ENCODE measurements at regions not wholly inside any gene's neighbourhood (a gene's known extent, or its start where the extent isn't known, plus 50 kb on each side); places are given as distances from the start of the nearest gene placed in this dataset.
A peak's percentile ranks its signal among the peaks of the same experiment; 100 is the strongest.

DNA sequence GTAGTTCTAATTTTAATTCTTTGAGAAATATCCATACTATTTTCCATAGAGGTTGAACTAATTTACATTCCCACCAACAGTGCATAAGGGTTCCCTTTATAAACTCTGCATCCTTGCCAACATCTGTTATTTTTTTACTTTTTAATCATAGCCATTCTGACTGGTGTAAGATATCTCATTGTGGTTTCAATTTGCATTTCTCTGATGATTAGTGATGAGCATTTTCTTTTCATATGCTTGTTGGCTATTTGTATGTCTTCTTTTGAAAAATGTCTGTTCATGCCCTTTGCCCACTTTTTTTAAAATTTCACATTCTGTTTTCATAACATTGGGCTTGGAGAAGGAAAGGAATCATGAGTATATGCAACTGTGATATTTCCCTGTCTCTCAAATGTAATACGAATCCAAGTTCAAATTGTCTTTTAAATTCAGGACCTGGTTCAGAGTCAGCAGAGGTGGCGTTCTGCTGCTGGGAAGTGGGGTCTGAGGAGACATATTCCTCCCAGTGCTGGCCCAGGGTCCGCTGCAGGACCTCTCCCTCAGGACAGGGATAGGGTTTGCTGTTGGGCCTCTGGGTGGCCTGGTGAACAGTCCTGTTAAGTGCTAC lies 81.2 kb upstream of the ETV6 start:
- no peak for DNase-seq (ENCODE audit: low read depth, low spot score)

DNA sequence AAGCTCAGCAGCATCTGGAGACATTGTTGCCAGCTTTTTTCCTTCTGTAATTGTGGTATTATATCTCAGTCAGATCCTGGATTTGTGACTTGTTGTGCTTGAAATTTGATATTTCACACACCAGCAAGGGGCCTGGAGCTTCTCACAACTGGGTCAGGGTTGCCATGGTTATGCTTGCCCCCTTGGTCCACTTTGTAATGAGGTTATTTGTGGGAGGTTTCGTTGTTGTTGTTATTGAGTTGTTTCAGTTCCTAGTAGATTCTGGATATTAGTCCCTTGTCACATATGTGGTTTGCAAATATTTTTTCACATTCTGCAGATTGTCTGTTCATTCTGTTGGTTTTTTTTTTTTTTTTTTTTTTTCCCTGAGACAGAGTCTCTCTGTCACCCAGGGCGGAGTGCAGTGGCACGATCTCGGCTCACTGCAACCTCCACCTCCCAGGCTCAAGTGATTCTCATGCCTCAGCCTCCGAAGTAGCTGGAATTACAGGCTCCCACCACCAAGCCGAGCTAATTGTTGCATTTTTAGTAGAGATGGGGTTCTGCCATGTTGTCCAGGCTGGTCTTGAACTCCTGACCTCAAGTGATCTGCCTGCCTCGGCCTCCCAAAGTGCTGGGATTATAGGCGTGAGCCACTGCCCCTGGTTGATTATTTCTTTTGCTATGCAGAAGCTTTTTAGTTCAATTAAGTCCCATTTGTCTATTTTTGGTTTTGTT lies 80.6 kb upstream of the ETV6 start:
- no peak for DNase-seq (ENCODE audit: low read depth, low spot score)

DNA sequence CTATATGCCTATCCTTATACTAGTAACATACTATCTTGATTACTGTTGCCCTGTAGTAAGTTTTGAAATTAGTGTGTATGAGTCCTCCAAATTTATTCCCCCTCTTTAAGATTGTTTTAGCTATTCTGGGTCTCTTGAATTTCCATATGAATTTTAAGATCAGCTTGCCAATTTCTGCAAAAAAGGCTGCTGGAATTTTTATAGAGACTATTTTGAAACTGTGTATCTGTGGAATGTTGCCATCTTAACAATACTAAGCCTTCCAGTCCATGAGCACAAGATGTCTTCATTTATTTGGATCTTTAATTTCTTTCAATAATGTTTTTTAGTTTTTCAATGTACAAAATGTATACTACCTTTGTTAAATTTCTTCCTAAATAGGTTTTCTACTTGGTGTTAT lies 79.8 kb upstream of the ETV6 start:
- no peak for DNase-seq (ENCODE audit: low read depth, low spot score)

DNA sequence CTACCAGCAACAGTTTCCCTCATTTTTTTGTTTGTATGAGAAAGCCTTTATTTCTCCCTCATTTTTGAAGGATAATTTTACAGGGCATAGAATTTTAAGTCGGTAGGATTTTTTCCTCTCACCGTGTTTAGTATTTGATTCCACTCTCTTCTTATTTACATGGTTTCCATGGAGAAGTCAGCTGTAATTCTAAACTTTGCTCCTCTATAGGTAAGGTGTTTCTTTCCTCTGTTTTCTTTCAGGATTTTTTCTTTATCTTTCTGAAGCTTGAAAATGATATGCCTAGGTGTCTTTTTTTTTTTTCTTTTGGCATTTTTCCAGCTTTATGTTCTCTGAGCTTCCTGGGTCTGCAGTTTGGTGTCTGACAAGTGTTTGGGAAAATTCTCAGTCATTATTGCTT lies 75.6 kb upstream of the ETV6 start:
- DNase-seq (ENCODE audit: low read depth, low spot score), result no peak

DNA sequence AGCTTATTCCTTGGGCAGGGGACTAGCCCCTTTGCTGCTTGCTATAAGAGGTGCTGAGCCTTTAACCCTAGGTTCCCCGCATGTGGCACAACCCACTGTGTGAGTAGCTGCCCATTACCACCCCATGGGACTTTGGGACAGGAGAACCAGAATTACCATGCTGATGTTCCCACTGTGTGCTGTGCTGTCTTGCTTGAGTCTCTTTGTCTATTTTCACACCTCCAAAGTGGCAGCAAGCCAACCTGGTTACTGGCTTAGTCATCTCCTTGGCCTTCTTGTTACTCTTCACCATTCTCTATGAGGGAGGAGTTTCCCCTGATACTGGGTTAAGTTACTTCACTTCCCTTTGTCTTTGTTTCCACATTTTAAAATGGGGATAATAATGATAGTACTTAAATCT lies 73.4 kb upstream of the ETV6 start:
- peak; percentile 71 for DNase-seq (ENCODE audit: low read depth, low spot score)

DNA sequence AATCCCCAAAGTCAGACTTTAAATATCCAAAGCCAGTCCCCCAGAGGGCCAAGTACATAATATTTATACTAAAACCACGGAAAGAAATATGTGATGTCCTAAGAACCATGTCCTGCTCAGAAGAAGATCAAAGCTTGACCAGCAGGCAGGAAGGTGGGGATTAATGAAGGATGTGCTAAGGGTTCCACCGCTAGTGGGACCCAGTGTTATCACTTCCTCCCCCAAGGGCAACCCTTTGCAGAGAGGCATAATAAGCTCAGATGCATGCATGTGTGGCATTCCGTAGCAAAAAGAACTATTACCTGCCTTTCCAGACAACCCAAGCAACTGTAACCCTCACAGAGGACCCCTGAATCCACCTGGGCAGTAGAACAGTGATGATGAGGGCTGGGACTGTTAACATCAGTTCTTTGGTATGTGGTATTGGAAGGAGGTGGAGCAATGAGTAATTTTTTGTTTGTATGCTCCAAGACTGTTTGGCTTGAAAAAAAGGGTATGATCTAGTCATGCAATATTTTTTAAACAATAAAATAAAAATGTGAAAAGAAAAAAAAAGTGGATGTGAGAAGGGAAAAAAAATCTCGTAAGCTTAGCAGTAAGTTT lies 71.7 kb upstream of the ETV6 start:
- no peak for DNase-seq (ENCODE audit: low read depth, low spot score)

DNA sequence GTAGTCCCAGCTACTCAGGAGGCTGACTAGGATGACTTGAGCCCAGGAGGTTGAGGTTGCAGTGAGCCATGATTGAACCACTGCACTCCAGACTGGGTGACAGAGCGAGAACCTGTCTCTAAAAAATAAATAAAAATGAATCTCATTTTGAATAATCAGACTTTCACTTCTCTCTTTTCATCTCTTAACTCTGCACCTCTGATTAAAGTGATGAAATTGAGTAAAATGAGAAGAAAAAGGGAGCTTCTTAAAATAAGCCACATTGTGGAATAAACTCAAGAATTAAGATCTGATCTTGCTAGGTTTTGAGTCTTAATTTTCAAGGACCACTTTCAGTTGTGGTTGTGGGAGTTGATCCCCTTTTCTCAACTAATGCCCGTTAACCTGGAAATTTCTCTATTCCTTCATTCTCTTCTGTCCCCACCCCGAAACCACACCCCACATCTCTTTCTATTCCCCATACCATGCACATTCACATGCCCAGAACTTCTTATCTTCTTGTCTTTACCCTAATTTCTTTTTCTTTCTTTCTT lies 70.9 kb upstream of the ETV6 start:
- no peak for DNase-seq (ENCODE audit: low read depth, low spot score)

DNA sequence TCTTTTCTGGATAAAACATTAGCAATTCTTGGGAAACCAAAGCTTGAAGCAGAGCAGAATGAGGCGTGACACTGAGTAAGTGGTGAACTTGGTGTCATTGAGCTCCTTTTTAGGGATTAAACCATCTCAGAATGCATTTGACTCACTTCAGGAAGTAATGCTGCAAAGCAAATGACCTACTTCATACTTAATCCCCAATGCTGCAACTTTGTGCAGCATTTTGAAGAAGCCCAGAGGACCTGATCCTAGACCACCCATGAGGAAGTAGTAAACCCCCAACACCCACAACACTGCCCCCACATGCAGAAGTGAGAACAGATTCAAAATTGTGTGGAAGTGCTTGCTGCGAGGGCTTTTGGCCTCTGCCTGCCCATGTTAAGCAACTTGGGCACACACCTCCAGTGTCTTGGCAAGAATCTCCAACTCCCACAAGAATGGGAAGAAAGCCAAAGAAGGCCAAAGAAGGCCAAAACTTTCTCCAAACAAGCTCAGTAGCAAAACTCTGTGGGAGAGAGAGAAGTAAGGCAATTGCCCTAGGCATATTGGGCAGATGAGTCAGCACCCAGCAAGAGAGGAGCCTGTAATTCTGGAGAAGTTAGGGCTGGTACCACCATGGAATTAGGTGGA lies 69.2 kb upstream of the ETV6 start:
- DNase-seq (ENCODE audit: low read depth, low spot score), result peak; percentile 86

DNA sequence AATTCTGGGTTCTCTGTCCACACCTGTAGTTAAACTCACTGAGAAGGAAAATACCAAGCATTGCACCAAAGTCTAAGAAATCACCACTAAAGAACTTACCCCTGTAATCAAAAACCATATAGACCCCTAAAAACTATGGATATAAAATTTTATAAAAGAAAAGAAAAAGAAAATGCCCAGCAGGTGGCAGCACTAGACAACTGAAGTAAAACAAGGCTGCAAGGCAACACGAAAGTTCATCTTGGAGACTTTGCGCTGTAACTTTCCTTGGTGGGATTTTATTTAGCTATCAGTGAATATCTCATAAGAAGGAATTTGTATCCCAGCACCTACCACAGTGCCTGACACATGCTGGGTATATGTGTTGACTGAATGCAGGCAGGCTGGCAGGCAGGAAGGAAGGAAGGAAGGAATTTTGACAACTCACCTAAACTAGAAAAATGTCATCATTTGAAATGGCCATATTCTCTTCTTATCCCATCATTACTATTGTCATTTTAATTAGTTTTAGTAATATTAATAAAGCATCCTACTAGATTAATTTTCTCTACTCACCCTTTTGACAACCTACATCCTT lies 68.2 kb upstream of the ETV6 start:
- DNase-seq (ENCODE audit: low read depth, low spot score), result peak; percentile 80

DNA sequence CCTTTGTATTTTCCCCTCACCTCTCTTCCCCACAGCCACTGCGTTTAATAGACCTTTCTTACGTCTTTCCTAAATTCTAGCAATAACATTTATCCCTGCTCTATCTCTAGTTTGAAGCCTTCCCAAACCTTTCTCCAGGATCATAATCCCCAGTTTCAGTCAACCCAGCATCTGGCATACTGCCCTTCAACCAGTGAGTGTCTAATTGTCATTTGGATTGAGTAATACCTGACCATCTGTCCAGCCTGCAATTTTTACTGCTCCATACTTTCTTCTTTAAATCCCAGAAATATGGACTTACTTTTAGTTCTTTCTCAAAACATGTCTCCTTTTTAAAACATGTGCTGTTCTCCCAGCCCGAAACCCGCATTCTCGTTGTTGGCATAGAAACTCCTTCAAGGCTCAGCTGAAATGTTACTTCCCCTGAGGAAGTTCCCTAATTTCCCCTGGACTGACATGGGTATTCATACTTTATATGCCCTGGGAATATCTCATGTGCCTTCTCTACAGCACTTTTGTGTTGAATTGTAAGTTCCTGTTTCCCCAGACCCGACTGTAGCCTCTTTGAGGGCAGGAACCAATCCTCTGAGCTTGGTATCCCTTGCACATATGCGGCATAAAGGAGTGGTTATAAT lies 65.1 kb upstream of the ETV6 start:
- no peak for DNase-seq (ENCODE audit: low read depth, low spot score)

DNA sequence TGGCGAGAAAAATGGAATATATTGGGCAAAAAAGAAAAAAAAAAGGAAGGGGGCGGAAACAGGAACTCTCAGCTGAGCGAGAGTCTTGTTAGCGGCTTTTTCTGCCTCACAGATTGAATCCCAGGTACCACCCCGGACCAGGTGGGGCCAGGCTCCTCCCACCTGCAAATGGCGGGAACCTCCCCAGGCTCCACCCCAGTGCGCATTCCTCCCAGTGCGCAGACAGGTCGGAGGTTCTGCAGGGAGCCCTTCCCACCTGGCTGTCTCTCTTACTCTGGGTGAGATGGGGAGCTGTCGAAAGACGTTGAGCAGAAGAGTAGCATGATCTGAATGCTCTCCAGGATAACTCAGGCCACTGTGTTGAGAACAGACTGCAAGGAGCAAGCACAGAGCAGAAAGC lies 57.0 kb upstream of the ETV6 start:
- DNase-seq (ENCODE audit: low read depth, low spot score), result no peak

DNA sequence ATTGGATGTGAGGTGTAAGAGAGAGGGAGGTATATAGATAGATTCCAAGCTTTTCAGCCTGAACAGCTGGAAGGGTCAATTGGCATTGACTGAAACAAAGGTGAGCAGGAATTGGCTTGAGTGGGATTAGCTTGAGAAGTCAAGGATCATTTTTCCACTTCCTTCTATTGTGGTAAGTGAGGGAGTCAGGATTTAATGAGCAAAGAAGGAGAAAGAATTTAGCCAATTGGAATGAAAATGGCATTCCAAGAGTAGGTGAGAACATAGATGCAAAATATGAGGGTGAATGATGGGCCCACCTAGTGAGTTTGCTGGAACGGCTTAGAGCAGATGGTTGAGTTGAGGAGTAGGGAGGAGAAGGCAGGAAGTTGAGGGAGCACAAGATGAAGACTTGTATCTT lies 56.5 kb upstream of the ETV6 start:
- no peak for DNase-seq (ENCODE audit: low read depth, low spot score)

DNA sequence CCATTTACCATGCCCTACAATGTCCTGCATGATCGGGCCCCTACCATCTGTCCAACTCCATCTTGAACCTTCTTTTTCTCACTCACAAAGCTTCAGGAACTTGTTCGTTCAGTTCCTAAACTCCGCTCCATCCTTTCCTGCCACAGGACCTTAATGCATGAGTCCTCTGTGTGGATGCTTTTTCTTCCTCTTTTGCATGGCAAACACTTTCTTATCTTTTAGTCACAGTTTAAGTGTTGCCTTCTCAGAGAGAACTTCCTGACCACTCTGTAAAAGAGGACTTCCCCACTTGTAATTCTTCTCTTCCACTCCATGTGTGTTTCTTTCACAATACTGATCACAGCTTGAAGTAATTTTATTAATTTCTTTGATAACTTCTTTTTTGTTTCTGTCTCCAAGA lies 54.4 kb upstream of the ETV6 start:
- DNase-seq (ENCODE audit: low read depth, low spot score), result no peak

DNA sequence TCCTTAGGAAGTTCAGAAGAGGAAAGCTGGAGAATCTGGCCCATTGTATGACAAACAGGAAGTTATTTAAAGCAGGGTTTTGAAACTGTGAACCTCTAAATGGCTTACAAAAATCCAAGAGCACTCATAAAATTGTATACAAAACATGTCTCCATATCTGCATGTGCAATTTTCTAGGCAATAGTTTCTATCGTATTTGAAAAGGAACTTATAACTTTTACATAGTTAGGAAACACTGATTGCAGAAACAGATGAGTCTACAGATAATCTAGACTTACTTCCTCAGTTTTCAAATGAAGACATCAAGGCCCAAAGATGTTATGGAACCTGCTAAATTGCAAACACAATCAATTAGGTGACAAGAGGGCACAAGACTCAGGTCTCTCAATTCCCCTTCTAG lies 53.3 kb upstream of the ETV6 start:
- no peak for DNase-seq (ENCODE audit: low read depth, low spot score)

DNA sequence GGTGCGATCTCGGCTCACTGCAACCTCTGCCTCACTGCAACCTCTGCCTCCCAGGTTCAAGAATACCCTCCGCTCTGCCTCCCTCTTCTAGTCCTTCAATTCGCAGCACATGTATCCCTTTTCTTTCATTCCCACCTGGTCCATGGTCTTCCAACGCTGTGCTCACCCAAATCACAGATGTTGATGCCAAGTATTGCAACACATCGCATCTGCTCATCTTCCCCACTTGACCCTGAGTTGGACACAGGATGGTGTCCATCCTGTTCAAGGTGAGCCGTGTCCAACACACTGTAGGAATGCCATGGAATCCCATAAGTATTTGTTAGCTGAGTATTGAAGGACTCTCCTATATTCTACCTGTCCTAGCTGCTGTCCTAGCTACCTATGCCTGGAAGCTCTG lies 50.6 kb upstream of the ETV6 start:
- no peak for DNase-seq (ENCODE audit: low read depth, low spot score)

Measured in astrocyte of the hippocampus (primary cell).